ENCODE measurements at regions not wholly inside any gene's neighbourhood (a gene's known extent, or its start where the extent isn't known, plus 50 kb on each side); places are given as distances from the start of the nearest gene placed in this dataset.

DNA sequence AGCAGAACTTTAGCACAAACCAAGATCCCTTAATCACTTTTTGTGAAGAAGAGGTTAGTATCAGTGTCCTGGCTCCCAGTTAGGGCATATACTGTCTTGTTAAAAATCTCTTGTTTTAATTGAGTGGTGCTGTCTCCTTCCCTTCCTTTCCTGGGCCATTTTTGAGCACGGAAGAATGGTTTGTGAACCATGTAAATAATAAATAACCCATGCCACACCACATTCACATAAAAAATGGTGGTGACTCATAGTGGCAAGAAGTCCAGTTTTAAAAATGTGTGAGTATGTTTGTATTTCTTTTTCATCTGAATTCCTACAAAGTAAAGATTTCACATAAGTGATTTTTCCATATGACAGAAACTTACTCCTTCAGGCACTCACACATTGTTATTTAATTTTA is 59.1 kb upstream of the SPRED1 start:
- Histone ChIP-seq H3K27me3 (ENCODE audit: control insufficient read depth in 2 of 2, insufficient read depth in 2 of 2, low read length in 2 of 2) (peaks cover 4 to 9% of the 10 kb centered on the region in 2 donors), H3K79me2 (ENCODE audit: insufficient read depth, low read length) (no peaks in the 10 kb centered on the region), H3K4me2 (replicated peaks; ENCODE audit: extremely low read depth, low read length, poor library complexity, severe bottlenecking) (no peak overlapping the region), H3K4me3 (replicated peaks in 1 of 3; ENCODE audit: low read depth in 2 of 3, low read length in 3 of 3) (no peak overlapping the region), H2AFZ (ENCODE audit: insufficient read depth, low read depth, low read length, poor library complexity, severe bottlenecking) (no peak overlapping the region), H3K9me3 (replicated peaks in 1 of 2; ENCODE audit: control insufficient read depth in 1 of 2, insufficient read depth in 1 of 2, low read length in 2 of 2) (no peaks in the 10 kb centered on the region), H3K27ac (ENCODE audit: low read depth in 1 of 2, low read length in 2 of 2) (no peak overlapping the region), H4K20me1 (ENCODE audit: insufficient read depth, low read length) (no peaks in the 10 kb centered on the region), H3K4me1 (ENCODE audit: control insufficient read depth in 1 of 2, insufficient read depth in 2 of 2, low read length in 2 of 2) (no peaks in the 10 kb centered on the region), H3K36me3 (replicated peaks in 1 of 2; ENCODE audit: control insufficient read depth in 1 of 2, insufficient read depth in 2 of 2, low read length in 2 of 2) (no peaks in the 10 kb centered on the region), H3K9ac (ENCODE audit: insufficient read depth, low read length, poor library complexity, severe bottlenecking) (no peak overlapping the region)
- no CpG with 5 or more reads among the region's 1 CpG for WGBS (ENCODE audit: insufficient coverage)
- Mint-ChIP-seq H3K36me3 (no peaks in the 10 kb centered on the region), H3K9me3 (peaks cover 0 to 2% (median 0%) of the 10 kb centered on the region in 7 donors), H3K27ac (no peak overlapping the region), H3K4me3 (no peak overlapping the region), H3K27me3 (ENCODE audit: low read depth in 3 of 3) (peaks cover 2% of the 10 kb centered on the region in 3 donors), H3K4me1 (no peaks in the 10 kb centered on the region)
- TF ChIP-seq, protein P1, sequence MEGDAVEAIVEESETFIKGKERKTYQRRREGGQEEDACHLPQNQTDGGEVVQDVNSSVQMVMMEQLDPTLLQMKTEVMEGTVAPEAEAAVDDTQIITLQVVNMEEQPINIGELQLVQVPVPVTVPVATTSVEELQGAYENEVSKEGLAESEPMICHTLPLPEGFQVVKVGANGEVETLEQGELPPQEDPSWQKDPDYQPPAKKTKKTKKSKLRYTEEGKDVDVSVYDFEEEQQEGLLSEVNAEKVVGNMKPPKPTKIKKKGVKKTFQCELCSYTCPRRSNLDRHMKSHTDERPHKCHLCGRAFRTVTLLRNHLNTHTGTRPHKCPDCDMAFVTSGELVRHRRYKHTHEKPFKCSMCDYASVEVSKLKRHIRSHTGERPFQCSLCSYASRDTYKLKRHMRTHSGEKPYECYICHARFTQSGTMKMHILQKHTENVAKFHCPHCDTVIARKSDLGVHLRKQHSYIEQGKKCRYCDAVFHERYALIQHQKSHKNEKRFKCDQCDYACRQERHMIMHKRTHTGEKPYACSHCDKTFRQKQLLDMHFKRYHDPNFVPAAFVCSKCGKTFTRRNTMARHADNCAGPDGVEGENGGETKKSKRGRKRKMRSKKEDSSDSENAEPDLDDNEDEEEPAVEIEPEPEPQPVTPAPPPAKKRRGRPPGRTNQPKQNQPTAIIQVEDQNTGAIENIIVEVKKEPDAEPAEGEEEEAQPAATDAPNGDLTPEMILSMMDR (IDR thresholded peaks at IDR 0.05): no peak
- no peak for DNase-seq
- intact Hi-C loops (cut with micrococcal nuclease): no loop called here

DNA sequence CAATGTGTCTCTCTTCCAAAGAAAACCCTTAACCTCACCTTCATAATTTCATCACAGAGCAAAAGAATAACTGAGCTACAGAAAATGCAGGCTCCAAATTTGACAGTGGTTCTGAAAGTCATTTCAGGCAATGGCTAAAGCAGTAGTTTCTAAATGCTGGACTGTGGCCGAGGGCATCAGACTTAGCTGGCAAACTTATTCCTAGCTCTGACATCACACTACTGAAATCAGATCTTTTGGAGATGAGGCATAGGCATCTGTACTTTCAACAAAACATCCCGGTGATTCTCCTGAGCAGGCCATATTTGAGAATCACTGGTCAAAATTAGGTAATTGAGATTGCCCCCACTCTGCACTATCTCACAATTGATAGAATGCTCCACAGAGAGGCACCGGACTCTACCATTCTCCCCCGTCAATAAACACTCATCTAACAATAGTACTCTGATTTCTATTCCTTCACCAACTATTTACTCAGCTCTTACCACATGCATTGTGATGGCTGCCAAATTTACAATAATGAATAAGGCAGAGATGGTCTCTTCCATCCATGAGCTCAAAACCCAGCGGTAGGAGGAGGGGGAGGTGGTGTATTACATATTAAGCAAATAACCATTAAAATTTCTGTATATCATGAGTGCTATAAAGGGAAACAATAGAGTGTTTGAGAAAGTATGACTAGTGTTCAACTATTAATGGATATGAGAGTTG is 57.3 kb upstream of the SPRED1 start:
- H3K4me1 ChIP-seq (ENCODE audit: control insufficient read depth in 1 of 2, insufficient read depth in 2 of 2, low read length in 2 of 2): no peaks in the 10 kb centered on the region
- H2AFZ ChIP-seq (ENCODE audit: insufficient read depth, low read depth, low read length, poor library complexity, severe bottlenecking): no peak overlapping the region
- 100% methylated on average over 3 of the region's 5 CpGs for WGBS (ENCODE audit: insufficient coverage)
- no peaks in the 10 kb centered on the region for H3K36me3 ChIP-seq (replicated peaks in 1 of 2; ENCODE audit: control insufficient read depth in 1 of 2, insufficient read depth in 2 of 2, low read length in 2 of 2)
- Mint-ChIP-seq H3K36me3 (no peaks in the 10 kb centered on the region), H3K4me1 (no peaks in the 10 kb centered on the region), H3K27me3 (ENCODE audit: low read depth in 3 of 3) (peaks cover 0 to 2% (median 0%) of the 10 kb centered on the region in 3 donors), H3K9me3 (peaks cover 0 to 2% (median 0%) of the 10 kb centered on the region in 7 donors), H3K4me3 (no peak overlapping the region), H3K27ac (no peak overlapping the region)
- H3K27me3 ChIP-seq (ENCODE audit: control insufficient read depth in 2 of 2, insufficient read depth in 2 of 2, low read length in 2 of 2): peaks cover 8 to 9% of the 10 kb centered on the region in 2 donors
- no peaks in the 10 kb centered on the region for H4K20me1 ChIP-seq (ENCODE audit: insufficient read depth, low read length)
- H3K9me3 ChIP-seq (replicated peaks in 1 of 2; ENCODE audit: control insufficient read depth in 1 of 2, insufficient read depth in 1 of 2, low read length in 2 of 2): no peaks in the 10 kb centered on the region
- DNase-seq: no peak
- no peak overlapping the region for H3K4me3 ChIP-seq (replicated peaks in 1 of 3; ENCODE audit: low read depth in 2 of 3, low read length in 3 of 3)
- intact Hi-C loops (cut with micrococcal nuclease): no loop called here
- H3K27ac ChIP-seq (ENCODE audit: low read depth in 1 of 2, low read length in 2 of 2): no peak overlapping the region
- H3K9ac ChIP-seq (ENCODE audit: insufficient read depth, low read length, poor library complexity, severe bottlenecking): no peak overlapping the region
- no peak overlapping the region for H3K4me2 ChIP-seq (replicated peaks; ENCODE audit: extremely low read depth, low read length, poor library complexity, severe bottlenecking)
- H3K79me2 ChIP-seq (ENCODE audit: insufficient read depth, low read length): no peaks in the 10 kb centered on the region
- TF ChIP-seq, protein P1 (IDR thresholded peaks at IDR 0.05): no peak

All from CD14-positive monocyte (primary cell).